ENCODE measurements at regions not wholly inside any gene's neighbourhood (a gene's known extent, or its start where the extent isn't known, plus 50 kb on each side); places are given as distances from the start of the nearest gene placed in this dataset.

GRCh38 chr12:108462686-108463085, 52.4 kb upstream of the FICD start:
- no peak for DNase-seq

GRCh38 chr12:108461058-108461660, 53.9 kb upstream of the FICD start:
- DNase-seq, result no peak

- DNase-seq, result no peak
These were observed 55.9 kb upstream of the FICD start for GRCh38 chr12:108459149-108459548.

- no peak for DNase-seq
These were observed 57.2 kb upstream of the FICD start for GRCh38 chr12:108457734-108458361.

- peak; percentile 60 for DNase-seq
These were observed 57.9 kb upstream of the FICD start for GRCh38 chr12:108457006-108457733.

GRCh38 chr12:108455706-108456105, 59.4 kb upstream of the FICD start:
- no peak for DNase-seq

- DNase-seq, result no peak
These were observed 60.4 kb upstream of the FICD start for GRCh38 chr12:108454539-108455139.

GRCh38 chr12:108449478-108449877, 65.6 kb upstream of the FICD start:
- DNase-seq, result no peak

GRCh38 chr12:108448246-108448645, 66.8 kb upstream of the FICD start:
- DNase-seq, result no peak

GRCh38 chr12:108447168-108447832, 67.8 kb upstream of the FICD start:
- peak; percentile 34 for DNase-seq

- no peak for DNase-seq
These were observed 68.3 kb upstream of the FICD start for GRCh38 chr12:108446766-108447165.

GRCh38 chr12:108442910-108443309, 72.2 kb upstream of the FICD start:
- no peak for DNase-seq

GRCh38 chr12:108442067-108442466, 73.0 kb upstream of the FICD start:
- DNase-seq, result no peak

GRCh38 chr12:108441549-108441948, 73.5 kb upstream of the FICD start:
- no peak for DNase-seq

GRCh38 chr12:108440736-108441135, 74.3 kb upstream of the FICD start:
- no peak for DNase-seq

- no peak for DNase-seq
These were observed 76.4 kb upstream of the FICD start for GRCh38 chr12:108438667-108439066.

- DNase-seq, result no peak
These were observed 82.5 kb upstream of the FICD start for GRCh38 chr12:108432423-108433121.

- DNase-seq, result no peak
These were observed 84.2 kb upstream of the FICD start for GRCh38 chr12:108430926-108431325.

GRCh38 chr12:108430245-108430644, 84.8 kb upstream of the FICD start:
- DNase-seq, result peak; percentile 15

GRCh38 chr12:108425238-108425795, 86.2 kb upstream of the CMKLR1 start:
- DNase-seq, result peak; percentile 13

- DNase-seq, result no peak
These were observed 85.7 kb upstream of the CMKLR1 start for GRCh38 chr12:108424816-108425215.

GRCh38 chr12:108424026-108424425, 84.9 kb upstream of the CMKLR1 start:
- no peak for DNase-seq
